ENCODE measurements at regions not wholly inside any gene's neighbourhood (a gene's known extent, or its start where the extent isn't known, plus 50 kb on each side); places are given as distances from the start of the nearest gene placed in this dataset.

GRCh38 chr14:84001023-84001422, 1528.9 kb upstream of the FLRT2 start:
- TF ChIP-seq ZNF331 (CRISPR knock-in tag; IDR thresholded peaks at IDR 0.05; ENCODE audit: low read depth) (no peak), EZH2phosphoT487 (IDR thresholded peaks at IDR 0.05; ENCODE audit: unreplicated experiment) (no peak), CTCF (conservative IDR thresholded peaks at IDR 0.05; ENCODE audit: low read depth in 2 of 2) (no peak)

All from GM23338 (cell line).